Hepatocyte (in vitro differentiated cells): ENCODE measurements at regions not wholly inside any gene's neighbourhood (a gene's known extent, or its start where the extent isn't known, plus 50 kb on each side); places are given as distances from the start of the nearest gene placed in this dataset.

ENCODE experiments used
- EZH2 ChIP-seq: fragments of 200-600 bp; sonication (generic); IDR thresholded peaks from 2 replicates; pipeline ENCODE4 v1.6.1; 2016; ENCODE audit warnings: antibody characterized with exemption, mild to moderate bottlenecking, borderline replicate concordance
- EZH2phosphoT487 ChIP-seq: fragments of 200-600 bp; sonication (generic); IDR thresholded peaks from one replicate; pipeline ENCODE4 v1.6.1; 2018; ENCODE audit warnings: antibody characterized with exemption, mild to moderate bottlenecking, low read depth, moderate library complexity; ENCODE audit not compliant: unreplicated experiment, severe bottlenecking
- TF ChIP-seq, protein P1 (sequence below): fragments of 200-600 bp; sonication (generic); IDR thresholded peaks from 2 replicates; pipeline ENCODE4 v1.5.1; 2016; ENCODE audit warnings: antibody characterized with exemption, mild to moderate bottlenecking; ENCODE audit not compliant: poor library complexity

DNA sequence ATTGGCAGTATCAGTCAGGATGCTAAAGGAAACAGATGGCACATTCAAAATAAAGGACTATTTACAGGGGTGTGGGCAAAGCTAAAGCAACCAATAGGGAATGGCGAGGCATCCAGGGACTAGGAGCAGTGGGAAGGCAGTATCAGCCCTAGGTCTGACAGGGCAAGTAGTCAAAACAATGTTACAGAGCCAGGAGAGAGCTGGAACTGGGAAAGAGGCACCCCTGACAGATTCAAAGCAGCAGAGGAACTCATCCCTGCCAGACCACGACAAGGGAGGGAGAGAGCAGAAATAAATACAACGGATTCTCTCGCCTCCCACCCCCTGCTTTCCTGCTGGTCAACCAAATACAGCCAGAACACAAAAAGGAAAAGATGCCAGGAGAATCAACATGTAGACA is 371.5 kb downstream of the NR2F1-AS1 start:
- TF ChIP-seq, protein P1, sequence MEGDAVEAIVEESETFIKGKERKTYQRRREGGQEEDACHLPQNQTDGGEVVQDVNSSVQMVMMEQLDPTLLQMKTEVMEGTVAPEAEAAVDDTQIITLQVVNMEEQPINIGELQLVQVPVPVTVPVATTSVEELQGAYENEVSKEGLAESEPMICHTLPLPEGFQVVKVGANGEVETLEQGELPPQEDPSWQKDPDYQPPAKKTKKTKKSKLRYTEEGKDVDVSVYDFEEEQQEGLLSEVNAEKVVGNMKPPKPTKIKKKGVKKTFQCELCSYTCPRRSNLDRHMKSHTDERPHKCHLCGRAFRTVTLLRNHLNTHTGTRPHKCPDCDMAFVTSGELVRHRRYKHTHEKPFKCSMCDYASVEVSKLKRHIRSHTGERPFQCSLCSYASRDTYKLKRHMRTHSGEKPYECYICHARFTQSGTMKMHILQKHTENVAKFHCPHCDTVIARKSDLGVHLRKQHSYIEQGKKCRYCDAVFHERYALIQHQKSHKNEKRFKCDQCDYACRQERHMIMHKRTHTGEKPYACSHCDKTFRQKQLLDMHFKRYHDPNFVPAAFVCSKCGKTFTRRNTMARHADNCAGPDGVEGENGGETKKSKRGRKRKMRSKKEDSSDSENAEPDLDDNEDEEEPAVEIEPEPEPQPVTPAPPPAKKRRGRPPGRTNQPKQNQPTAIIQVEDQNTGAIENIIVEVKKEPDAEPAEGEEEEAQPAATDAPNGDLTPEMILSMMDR, result no peak
- TF ChIP-seq EZH2 (no peak), EZH2phosphoT487 (no peak)
